T1000 (cell line): ENCODE measurements at regions not wholly inside any gene's neighbourhood (a gene's known extent, or its start where the extent isn't known, plus 50 kb on each side); places are given as distances from the start of the nearest gene placed in this dataset.
"Not testable (repeated sequence)": the region's sequence is repeated elsewhere in the genome, so short reads cannot be mapped to it uniquely, and the experiment has no call there.

ENCODE experiments used
- DNase-seq: peaks from one replicate; lab custom pipeline; 2025; ENCODE audit warnings: mixed read lengths; lab: John Stamatoyannopoulos, UW

DNA sequence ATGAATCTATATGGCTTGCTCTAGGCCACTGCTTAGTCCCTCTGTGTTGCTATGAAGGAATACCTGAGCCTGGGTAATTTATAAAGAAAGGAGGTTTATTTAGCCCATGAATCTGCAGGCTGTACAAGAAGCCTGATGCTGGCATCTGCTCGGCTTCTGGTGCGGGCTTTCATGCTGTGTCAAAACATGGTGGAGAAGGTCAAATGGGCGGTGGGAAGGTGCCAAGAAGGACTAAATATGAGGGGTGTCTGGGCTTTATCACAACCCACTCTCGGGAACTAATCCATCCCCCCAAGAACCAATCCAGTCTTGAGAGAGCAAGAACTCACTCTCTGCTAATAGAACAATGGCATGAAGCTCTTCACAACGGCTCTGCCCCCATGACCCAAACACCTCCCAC is 481.6 kb downstream of the EIPR1 start:
- DNase-seq, result no peak

DNA sequence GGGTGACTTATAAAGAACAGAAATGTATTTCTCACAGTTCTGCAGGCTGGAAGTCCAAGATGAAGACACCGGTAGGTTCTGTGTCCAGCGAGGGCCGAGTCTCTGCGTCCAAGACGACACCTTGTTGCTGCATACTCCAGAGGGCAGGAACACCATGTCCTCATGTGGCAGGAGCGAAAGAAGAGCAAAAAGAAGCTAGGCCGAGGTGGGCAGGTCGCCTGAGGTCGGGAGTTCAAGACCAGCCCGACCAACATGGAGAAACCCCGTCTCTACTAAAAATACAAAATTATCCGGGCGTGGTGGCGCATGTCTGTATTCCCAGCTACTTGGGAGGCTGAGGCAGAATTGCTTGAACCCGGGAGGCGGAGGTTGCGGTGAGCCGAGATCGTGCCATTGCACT is 483.6 kb downstream of the EIPR1 start:
- DNase-seq, result not testable (repeated sequence)

DNA sequence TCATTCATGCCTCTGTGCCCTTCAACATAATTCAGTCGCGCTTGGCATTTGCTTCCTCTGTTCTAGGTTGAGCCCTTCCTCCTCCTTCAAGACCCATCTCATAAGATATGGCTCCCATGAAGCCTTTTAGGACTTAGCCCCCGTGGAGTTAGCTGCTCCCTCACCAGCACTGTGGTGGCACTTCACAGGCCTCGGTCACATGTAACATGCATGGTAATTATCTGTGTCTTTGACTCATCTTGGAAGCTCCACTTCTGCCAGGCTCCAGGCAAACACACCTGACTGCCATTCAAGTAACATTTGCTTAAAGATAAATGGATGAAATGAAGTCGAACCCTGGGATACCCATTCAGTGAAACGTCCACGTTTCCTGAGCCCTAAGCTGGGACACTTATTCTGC is 484.7 kb downstream of the EIPR1 start:
- DNase-seq, result no peak

GRCh38 chr2:2892378-2892777 is 485.2 kb downstream of the EIPR1 start:
- no peak for DNase-seq

DNA sequence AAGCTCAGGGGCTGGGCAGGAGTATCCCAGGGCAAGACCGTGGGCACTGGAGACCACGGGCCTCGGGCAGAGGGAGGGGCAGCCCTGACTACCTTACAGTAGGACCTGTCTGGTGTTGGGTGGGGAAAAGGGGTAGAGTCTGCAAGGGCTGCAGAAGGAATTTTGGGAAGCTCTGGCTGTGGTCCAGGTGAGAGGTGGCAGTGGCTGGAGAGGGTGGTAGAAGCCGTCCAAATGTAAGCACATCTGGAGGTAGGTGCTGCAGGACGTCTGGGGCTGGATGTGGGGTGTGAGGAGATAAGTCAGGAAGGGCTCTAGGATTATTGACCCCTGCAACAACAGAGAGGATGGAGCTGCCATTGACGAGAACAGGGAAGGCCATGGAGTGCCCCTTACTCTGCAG is 486.7 kb downstream of the EIPR1 start:
- DNase-seq, result no peak

DNA sequence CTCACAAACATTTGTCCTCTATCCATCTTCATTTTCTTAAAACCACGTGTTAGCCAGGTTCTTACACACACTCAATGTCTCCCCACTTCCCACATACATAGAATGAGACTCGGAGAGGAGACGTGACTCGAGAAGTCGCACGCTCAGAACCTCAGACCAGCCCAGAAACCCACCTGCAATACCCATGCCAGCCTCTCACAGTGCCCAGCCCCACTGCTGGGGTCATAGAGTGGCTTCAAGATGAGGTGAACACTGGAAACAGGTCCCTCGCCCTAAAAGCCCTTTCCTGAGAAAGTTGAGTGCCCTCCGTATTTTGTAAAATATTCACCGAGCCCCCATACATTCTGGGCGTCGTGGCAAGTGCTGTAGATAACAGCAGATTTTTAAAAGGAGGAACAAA is 487.4 kb downstream of the EIPR1 start:
- DNase-seq, result no peak

- DNase-seq, result no peak
Measured at GRCh38 chr2:2889646-2890045, 488.0 kb downstream of the EIPR1 start.

GRCh38 chr2:2889141-2889540 is 488.5 kb downstream of the EIPR1 start:
- DNase-seq, result no peak

DNA sequence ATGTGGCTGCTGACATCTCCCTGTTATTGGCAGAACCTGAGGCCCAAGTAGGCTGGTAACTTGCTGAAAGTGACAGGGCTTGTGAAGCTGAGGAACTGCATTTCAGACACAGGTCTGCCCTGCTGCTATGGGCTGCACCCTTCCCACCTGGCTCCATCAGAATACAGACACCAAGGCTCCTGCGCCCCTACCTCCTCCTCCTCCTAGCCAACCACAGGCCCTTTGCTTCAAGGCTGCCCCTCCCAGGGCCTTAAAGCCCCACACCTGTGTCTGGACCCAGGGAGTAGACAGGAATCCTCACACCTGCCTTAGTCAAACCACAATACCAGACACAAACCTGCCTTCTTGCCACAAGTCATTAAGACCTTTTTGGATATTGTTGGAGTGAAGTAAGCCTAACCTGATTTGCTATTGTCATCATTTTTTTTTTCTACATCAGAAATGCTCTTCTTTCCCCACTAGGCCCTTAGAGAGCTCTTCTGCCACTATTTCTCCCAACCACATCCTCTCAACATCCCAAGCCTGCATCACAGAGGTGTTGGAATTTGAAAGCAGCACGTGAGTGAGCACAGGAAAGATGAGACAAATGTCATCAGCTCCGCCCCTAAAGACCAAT is 489.7 kb downstream of the EIPR1 start:
- DNase-seq, result no peak

GRCh38 chr2:2886922-2887321 is 490.7 kb downstream of the EIPR1 start:
- no peak for DNase-seq

GRCh38 chr2:2881499-2881898 is 496.1 kb downstream of the EIPR1 start:
- no peak for DNase-seq

- no peak for DNase-seq
Measured at GRCh38 chr2:2880938-2881337, 496.7 kb downstream of the EIPR1 start.

GRCh38 chr2:2879781-2880180 is 497.8 kb downstream of the EIPR1 start:
- no peak for DNase-seq

GRCh38 chr2:2879071-2879470 is 498.5 kb downstream of the EIPR1 start:
- no peak for DNase-seq

- no peak for DNase-seq
Measured at GRCh38 chr2:2877427-2877826, 500.2 kb downstream of the EIPR1 start.

GRCh38 chr2:2876331-2877221 is 501.0 kb downstream of the EIPR1 start:
- no peak for DNase-seq

DNA sequence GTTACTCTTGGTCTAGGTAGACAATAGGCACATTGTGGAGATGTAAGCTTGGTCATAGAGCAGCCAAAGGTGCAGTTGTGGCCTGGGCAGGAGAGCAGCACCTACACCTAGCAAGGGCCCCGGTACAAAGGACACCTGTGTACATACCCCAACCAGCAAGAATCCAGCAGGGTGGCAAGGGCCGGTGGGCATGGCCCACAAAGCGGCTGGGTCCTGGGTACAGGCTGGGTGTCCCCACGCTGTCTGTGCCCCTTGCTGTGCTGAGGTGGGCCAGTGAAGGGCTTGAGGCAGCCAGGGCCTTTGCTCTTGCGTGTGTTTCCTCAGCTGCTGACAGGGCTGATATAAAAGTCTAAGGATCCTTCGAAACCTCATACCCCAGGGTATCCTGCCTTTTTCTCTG is 501.8 kb downstream of the EIPR1 start:
- no peak for DNase-seq

GRCh38 chr2:2875296-2875695 is 502.3 kb downstream of the EIPR1 start:
- DNase-seq, result no peak

- DNase-seq, result no peak
Measured at GRCh38 chr2:2874805-2875204, 502.8 kb downstream of the EIPR1 start.

- no peak for DNase-seq
Measured at GRCh38 chr2:2874341-2874740, 503.3 kb downstream of the EIPR1 start.

- no peak for DNase-seq
Measured at GRCh38 chr2:2873450-2873811, 504.2 kb downstream of the EIPR1 start.

- no peak for DNase-seq
Measured at GRCh38 chr2:2872713-2873449, 504.7 kb downstream of the EIPR1 start.

GRCh38 chr2:2872309-2872617 is 505.4 kb downstream of the EIPR1 start:
- no peak for DNase-seq
